Type B pancreatic cell (in vitro differentiated cells): ENCODE measurements at regions not wholly inside any gene's neighbourhood (a gene's known extent, or its start where the extent isn't known, plus 50 kb on each side); places are given as distances from the start of the nearest gene placed in this dataset.
A peak's percentile ranks its signal among the peaks of the same experiment; 100 is the strongest.

ENCODE experiments used
- DNase-seq: peaks from one replicate; pipeline ENCODE4 v3.0.0; 2021; ENCODE audit warnings: mixed read lengths; ENCODE audit not compliant: unreplicated experiment; ENCODE audit errors: extremely low spot score
- H3K27ac Mint-ChIP-seq: 2 replicates; pipeline ENCODE4 v1.8.0; 2021; ENCODE audit warnings: mild to moderate bottlenecking, mixed read lengths
- H3K27me3 Mint-ChIP-seq: 2 replicates; pipeline ENCODE4 v1.8.0; 2021; ENCODE audit warnings: mixed read lengths
- H3K36me3 Mint-ChIP-seq: 2 replicates; pipeline ENCODE4 v1.8.0; 2021; ENCODE audit warnings: mixed read lengths
- H3K4me1 Mint-ChIP-seq: one replicate; pipeline ENCODE4 v1.8.0; 2021; ENCODE audit warnings: mixed read lengths; ENCODE audit not compliant: unreplicated experiment
- H3K4me3 Mint-ChIP-seq: 2 replicates; pipeline ENCODE4 v1.8.0; 2021; ENCODE audit warnings: mild to moderate bottlenecking, mixed read lengths
- H3K9me3 Mint-ChIP-seq: 2 replicates; pipeline ENCODE4 v1.8.0; 2021; ENCODE audit warnings: mixed read lengths
- TF ChIP-seq, protein P1 (sequence below): fragments of 200-600 bp; sonication (generic); conservative IDR thresholded peaks from 2 replicates; pipeline ENCODE4 v1.5.0; 2021; ENCODE audit warnings: antibody characterized with exemption, mild to moderate bottlenecking

- Mint-ChIP-seq H3K4me1 (no peaks in the 10 kb centered on the region), H3K27me3 (peaks cover 7% of the 10 kb centered on the region), H3K9me3 (peaks cover 5% of the 10 kb centered on the region), H3K4me3 (no peak overlapping the region), H3K36me3 (no peaks in the 10 kb centered on the region), H3K27ac (no peak overlapping the region)
- peak; percentile 58 for DNase-seq
- TF ChIP-seq, protein P1, sequence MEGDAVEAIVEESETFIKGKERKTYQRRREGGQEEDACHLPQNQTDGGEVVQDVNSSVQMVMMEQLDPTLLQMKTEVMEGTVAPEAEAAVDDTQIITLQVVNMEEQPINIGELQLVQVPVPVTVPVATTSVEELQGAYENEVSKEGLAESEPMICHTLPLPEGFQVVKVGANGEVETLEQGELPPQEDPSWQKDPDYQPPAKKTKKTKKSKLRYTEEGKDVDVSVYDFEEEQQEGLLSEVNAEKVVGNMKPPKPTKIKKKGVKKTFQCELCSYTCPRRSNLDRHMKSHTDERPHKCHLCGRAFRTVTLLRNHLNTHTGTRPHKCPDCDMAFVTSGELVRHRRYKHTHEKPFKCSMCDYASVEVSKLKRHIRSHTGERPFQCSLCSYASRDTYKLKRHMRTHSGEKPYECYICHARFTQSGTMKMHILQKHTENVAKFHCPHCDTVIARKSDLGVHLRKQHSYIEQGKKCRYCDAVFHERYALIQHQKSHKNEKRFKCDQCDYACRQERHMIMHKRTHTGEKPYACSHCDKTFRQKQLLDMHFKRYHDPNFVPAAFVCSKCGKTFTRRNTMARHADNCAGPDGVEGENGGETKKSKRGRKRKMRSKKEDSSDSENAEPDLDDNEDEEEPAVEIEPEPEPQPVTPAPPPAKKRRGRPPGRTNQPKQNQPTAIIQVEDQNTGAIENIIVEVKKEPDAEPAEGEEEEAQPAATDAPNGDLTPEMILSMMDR: no peak
Measured at GRCh38 chr7:156017916-156018700, 205.8 kb upstream of the SHH start.

DNA sequence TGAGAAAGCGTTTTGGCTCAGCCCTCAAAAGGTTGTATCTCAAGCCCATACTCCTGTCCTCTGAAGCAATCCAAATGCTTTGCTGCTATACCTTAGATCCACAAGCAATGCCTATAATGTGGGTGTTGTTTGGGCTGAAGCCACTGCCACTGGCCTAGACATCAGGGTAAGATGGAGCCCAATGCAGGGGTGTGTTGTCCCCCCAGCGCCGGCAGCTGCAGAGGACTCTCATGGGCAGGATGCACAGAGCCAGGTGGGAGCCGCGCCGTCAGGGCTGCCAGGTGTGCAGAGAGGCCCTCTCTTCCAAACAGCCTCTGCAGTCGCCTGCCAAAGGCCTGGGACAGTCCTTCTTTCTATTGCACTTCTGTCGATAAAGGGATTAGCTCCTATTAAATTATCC lies 205.2 kb upstream of the SHH start:
- DNase-seq: peak; percentile 56

DNA sequence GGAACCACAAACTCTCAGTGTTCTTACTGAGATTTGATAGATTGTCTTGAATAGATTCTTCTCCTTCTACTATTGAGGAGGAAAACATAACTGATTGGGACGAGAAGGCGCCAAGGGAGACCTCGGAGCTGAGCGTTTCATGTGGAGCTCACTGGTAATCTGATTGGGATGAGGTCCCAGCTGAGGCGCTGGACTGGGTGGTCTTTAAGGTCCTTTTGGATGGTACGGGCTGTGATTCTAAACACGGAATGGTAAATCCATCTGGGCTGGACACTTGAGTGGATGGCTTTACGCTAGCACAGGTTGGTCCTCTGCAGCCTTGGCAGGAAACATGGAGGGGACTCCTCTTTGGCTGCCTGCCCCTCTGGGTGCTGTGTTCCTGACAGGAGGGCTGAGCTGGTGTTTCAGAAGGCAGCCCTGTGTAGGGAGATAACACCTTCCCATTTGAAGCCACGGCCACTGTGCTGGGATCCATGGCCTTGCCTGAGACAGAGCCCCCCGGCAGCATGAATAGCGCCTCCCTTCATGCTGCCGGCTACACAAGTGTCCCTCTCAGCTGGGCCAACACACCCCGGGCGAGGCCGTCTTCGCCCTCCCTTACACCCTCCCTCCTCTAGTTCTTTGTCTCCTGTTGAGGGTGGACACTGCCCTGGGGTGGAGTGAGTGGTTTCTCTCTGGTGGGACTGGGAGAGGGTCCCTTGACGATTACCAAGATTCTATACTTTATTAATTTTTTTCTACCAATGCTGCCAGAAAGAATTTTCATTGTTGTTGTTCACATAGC lies 203.2 kb upstream of the SHH start:
- TF ChIP-seq, protein P1: no peak
- Mint-ChIP-seq H3K4me1 (no peaks in the 10 kb centered on the region), H3K27ac (no peak overlapping the region), H3K4me3 (no peak overlapping the region), H3K9me3 (peaks cover 5% of the 10 kb centered on the region), H3K36me3 (no peaks in the 10 kb centered on the region), H3K27me3 (peaks cover 7% of the 10 kb centered on the region)
- peak; percentile 48 for DNase-seq

More for the DNA sequence above, 205.2 kb upstream of the SHH start:
- Mint-ChIP-seq H3K4me1 (no peaks in the 10 kb centered on the region), H3K27me3 (peaks cover 7% of the 10 kb centered on the region), H3K27ac (no peak overlapping the region), H3K9me3 (peaks cover 5% of the 10 kb centered on the region), H3K36me3 (no peaks in the 10 kb centered on the region), H3K4me3 (no peak overlapping the region)
- TF ChIP-seq, protein P1: no peak

- H3K27me3 Mint-ChIP-seq: peaks cover 7% of the 10 kb centered on the region
- H3K4me1 Mint-ChIP-seq: no peaks in the 10 kb centered on the region
- no peak overlapping the region for H3K27ac Mint-ChIP-seq
- H3K9me3 Mint-ChIP-seq: peaks cover 5% of the 10 kb centered on the region
- H3K4me3 Mint-ChIP-seq: no peak overlapping the region
- TF ChIP-seq, protein P1: no peak
- H3K36me3 Mint-ChIP-seq: no peaks in the 10 kb centered on the region
- DNase-seq: peak; percentile 53
Measured at GRCh38 chr7:156014808-156015207, 202.5 kb upstream of the SHH start.

GRCh38 chr7:156014201-156014600 lies 201.9 kb upstream of the SHH start:
- no peak overlapping the region for H3K27ac Mint-ChIP-seq
- no peaks in the 10 kb centered on the region for H3K4me1 Mint-ChIP-seq
- H3K9me3 Mint-ChIP-seq: peaks cover 5% of the 10 kb centered on the region
- peak; percentile 16 for DNase-seq
- TF ChIP-seq, protein P1: no peak
- no peak overlapping the region for H3K4me3 Mint-ChIP-seq
- H3K36me3 Mint-ChIP-seq: no peaks in the 10 kb centered on the region
- H3K27me3 Mint-ChIP-seq: peaks cover 7% of the 10 kb centered on the region
